Hematopoietic multipotent progenitor cell treated with erythropoietin and hydrocortisone succinate and interleukin-3 and kit ligand, for 15 days (in vitro differentiated cells): ENCODE measurements at regions not wholly inside any gene's neighbourhood (a gene's known extent, or its start where the extent isn't known, plus 50 kb on each side); places are given as distances from the start of the nearest gene placed in this dataset.

Source experiments
- DNase-seq: peaks from one replicate; pipeline ENCODE4 v3.0.0-alpha.2; 2015; ENCODE audit warnings: low spot score

- no peak for DNase-seq
These were observed 83.0 kb upstream of the ZC3H12A start for GRCh38 chr1:37391211-37392011.

DNA sequence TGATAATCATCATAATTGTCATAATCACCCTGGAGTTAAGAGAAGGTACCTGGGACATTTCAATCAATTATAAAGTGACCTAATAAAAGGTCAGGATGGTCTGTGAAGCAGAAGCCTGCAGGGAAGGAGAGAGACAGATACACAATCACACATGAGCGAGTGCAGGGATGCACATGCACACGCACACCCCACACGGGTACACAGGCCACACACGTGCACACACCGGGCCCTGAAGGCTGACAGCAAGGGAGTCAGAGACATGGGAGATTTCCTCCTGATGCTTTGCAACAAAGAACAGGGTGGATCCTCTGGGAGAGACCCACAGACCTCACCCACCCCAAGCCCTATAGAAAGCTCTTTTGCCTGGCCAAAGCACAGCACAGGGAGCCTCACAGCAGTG is 82.3 kb upstream of the ZC3H12A start:
- DNase-seq: no peak

DNA sequence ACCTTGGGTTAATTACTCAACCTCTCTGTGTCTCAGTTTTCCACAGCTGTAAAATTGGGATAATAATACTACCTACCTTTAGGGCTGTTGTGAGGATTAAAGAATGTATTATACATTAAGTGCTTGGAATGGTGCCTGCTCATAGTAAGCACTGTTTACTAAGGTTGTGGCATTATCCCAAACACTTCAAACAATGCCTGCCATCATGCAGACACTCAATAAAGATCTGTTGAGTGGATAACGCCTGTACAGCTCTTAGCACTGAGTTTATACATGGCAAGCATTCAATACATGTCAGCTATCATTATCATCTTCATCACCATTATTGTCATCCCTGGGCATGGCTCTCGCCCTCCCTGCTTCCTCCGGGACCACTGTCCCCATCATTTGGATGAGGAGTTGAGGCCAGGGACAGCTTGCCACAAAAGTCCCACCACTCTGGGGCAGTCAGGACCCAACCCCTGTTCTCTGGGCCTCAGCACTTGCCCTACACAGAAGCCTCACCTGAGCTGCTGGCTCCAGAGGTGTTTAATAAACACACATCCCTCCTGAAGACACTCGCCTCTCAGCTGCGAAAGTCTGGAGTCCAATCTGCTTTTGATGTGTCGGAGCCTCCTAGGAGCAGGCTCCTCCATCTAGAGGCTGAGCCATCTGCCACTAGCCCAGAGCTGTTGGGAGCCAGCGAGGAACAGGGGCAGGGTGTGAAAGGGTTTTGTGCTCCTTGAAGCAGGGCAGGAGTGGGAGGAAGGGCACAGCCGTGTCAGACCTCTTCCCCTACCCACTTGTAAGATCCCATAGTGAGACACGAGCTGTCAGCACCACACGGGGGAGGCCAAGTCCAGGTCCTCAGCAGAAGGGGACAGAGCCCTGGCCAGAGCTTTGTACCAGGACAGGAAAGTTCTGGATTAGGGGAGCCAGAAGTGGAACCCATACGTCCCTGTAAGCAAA is 80.9 kb upstream of the ZC3H12A start:
- DNase-seq: no peak

GRCh38 chr1:37394574-37395464 is 79.6 kb upstream of the ZC3H12A start:
- no peak for DNase-seq

- DNase-seq: no peak
These were observed 76.3 kb upstream of the ZC3H12A start for GRCh38 chr1:37398096-37398495.

DNA sequence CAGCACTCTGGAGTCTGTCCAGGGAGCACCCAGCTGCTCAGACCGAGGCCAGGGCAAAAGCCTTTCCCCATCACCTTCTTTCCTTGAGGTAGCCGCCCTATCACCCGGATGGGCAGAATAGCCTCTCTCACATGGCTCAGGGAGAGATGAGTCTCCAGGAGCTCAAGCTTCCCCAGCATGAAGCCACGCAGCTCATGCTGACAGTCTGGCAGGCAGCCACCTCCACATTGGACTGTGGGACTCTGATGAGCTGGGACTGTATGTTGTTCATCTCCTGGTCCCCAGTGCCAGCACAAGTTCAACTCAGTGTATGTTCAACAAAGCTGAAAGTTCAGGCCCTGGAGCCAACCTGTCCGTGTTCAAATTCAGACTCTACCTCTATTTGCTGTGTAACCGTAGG is 75.2 kb upstream of the ZC3H12A start:
- no peak for DNase-seq

DNA sequence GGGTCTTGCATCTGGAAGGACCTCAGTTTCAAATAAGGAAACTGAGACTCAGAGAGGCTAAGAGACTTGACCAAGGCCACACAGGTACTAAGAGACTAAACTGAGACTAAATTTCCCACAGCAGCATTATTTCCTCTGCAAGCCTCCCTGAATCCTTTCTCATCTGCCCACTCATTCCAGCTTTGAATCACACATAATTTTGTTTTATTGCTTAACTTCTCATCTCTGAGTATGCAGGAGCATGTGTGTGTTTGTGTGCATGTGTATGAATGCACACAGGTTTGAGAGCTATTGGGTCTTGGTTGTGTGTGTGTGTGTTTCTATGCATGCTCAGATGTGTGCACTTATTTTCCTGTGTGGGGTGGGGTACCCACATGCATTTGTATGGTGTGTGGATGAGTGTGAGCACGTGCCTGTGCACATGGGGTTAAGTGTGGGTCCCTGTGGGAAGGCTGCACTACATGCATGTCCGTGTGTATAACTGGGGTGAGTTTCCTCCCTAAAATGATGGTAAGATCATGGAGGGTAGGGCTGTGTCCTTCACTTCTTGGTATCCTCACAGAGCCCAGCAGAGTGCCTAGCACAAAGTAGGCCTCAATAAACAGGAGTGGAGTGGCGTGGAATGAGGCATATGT is 74.4 kb upstream of the ZC3H12A start:
- DNase-seq: no peak

DNA sequence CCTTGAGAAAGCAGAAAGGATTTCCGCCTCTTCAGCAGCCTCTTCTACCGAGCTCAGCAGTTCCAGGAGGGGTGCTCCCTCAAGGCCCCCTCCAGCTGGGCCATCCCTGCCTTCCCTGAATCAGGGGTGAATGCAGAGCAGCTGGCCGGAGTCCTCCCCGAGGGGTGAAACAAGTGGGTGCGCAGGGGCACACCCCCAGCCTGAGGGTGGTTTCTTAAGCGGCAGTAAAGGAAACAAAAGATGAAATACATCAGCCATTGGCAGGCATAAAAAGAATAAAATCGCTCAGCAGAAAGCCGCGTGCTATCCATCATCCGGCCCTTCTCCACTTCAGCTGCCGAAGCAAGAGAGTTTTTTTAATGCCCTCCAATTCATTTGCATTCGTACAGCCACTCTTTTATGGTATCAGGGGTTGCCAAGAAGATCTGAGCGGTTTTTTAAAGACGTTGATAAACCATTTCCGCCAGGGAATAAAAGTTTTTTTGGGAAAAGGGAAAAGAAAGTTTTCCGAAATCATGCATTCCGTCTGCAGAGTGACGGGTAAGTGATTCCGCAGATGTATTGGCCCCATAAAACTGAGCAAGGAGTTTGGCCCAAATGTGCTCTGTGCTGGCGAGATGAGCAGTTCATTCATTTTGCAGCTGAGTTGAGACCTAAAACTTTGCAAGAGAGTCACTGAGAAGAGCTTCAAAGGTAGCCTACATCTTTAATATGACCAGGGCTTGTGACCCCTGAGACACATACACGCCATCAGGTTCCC is 73.7 kb upstream of the ZC3H12A start:
- DNase-seq: no peak

GRCh38 chr1:37403166-37403565 is 71.2 kb upstream of the ZC3H12A start:
- DNase-seq: no peak

DNA sequence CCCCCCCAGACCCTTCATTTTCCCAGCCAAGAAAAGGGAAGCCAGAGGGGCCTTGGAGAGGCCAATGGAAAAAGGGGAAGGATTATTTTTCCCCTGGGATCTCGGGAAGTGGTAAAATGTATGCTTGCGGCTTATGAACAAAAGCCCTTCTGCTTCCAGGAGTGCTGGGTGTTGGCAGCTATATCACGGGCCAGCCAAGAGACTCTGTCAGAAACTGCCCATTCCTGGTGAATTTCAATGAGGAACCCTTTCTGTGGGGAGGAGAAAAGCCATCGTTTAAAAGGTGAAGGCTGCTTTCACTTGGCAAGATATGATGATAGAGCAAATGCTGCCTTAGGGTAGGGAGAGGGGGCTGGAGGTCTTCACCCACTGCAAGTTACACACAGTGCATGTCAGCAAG is 69.7 kb upstream of the ZC3H12A start:
- DNase-seq: no peak

DNA sequence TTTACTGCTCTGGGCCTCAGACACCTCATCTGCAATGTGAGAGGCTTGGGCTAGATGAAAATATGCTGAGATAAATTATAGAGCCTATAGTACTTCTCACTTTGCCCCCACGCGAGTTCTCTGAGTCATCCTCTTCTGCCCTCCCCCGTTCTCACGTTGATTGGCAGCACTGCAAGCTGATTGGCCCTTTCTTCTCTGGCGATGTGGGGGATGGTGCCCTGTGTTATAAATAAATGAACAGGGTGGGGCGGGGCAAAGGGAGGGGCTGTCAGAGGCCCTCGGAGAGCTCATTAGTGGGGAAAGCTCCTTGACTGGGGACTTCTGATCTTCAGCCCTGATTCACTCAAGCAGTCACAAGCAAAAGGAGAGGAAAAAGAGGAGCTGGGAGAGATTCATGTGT is 64.3 kb upstream of the ZC3H12A start:
- no peak for DNase-seq

- no peak for DNase-seq
These were observed 63.6 kb upstream of the ZC3H12A start for GRCh38 chr1:37410815-37411214.

DNA sequence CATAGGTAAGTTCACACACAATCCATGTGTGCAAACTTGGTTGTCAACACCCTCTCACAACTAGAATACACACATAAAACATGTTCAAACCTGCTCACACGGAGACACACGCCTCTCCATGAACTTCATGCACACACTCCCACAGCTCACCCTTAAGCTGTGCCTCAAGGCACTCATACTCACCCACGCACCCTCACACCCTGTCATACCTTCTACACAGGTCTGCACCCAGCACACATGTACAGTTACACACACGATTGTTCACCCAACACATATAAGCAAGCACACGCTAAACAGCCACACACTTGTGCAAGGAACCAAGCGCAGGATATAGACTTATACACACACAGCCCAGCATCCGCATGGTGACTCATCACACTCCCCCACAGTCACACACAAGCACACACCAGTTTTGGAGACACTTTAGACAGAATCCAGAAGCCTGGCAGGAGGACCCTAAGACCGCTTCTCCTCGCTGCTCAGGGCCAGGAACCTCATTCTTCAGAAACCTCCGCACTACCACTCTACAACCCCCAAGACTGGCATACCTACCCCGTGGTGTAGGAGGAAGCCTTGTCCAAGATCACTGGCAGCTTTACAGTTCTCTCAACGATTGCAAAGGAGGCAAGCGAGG is 58.7 kb upstream of the ZC3H12A start:
- no peak for DNase-seq

DNA sequence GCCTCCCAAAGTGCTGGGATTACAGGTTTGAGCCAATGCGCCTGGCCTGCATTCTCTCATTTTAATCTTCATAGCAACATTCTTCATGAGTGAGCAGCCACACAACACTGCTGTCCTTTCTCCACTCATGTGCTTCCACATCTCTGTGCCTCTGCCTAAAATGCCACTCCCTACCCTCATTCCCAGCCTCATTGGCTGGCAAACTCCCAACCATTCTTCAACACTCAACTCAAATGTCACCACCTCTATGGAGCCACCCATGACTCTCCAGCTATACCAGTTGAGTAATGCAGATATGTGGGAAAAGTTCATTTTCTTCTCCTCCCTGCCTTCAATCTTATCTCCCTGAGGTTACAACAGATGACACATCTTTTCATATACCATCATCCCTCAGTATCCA is 53.9 kb upstream of the ZC3H12A start:
- DNase-seq: no peak

- no peak for DNase-seq
These were observed 50.6 kb upstream of the ZC3H12A start for GRCh38 chr1:37423810-37424209.

DNA sequence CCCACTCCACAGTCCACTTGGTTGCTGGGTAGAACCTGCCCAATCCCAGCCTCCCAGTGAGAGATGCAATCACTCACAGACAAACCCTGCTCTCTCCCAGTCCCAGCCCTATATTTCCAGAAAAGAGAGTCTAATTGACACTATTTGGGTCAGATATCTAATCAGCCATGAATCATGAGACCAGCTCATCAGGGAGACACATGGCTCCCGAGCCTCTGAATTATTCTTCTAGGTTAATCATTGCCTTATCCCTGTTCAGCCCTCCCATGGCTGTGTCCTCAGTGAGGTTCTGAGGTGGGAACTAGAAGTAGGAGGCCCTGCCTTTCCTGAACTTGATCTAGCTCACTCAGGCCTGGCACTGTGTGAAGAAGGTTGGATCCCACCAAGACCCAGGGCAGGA is 49.9 kb upstream of the ZC3H12A start:
- DNase-seq: no peak
